ENCODE measurements at regions not wholly inside any gene's neighbourhood (a gene's known extent, or its start where the extent isn't known, plus 50 kb on each side); places are given as distances from the start of the nearest gene placed in this dataset.

- POLR2A ChIA-PET: no interaction called here
Measured at GRCh38 chr15:39317225-39317624, 263.7 kb upstream of the THBS1 start.

GRCh38 chr15:39318231-39318630 lies 262.6 kb upstream of the THBS1 start:
- ChIA-PET CTCF (no interaction called here), POLR2A (no interaction called here)
- no peak overlapping the region for H3K27ac ChIP-seq (ENCODE audit: low read depth, low read length)
- DNase-seq (ENCODE audit: low read depth, low spot score): no peak
- TF ChIP-seq CTCF (IDR thresholded peaks at IDR 0.05; ENCODE audit: low read depth, low read length): no peak
- H3K27me3 ChIP-seq (ENCODE audit: control insufficient read depth, insufficient read depth, low read length): no peaks in the 10 kb centered on the region
- no peak overlapping the region for H3K4me3 ChIP-seq (ENCODE audit: low read depth, low read length)
- H3K9me3 ChIP-seq (ENCODE audit: control insufficient read depth, insufficient read depth, low read length): peaks cover 8% of the 10 kb centered on the region; the same call in 1 of the 2 replicates

More at GRCh38 chr15:39317225-39317624, 263.7 kb upstream of the THBS1 start:
- H3K27me3 ChIP-seq (ENCODE audit: control insufficient read depth, insufficient read depth, low read length): no peaks in the 10 kb centered on the region
- peak overlapping the region; percentile 54 for H3K27ac ChIP-seq (ENCODE audit: low read depth, low read length)
- no peak for DNase-seq (ENCODE audit: low read depth, low spot score)
- TF ChIP-seq CTCF (IDR thresholded peaks at IDR 0.05; ENCODE audit: low read depth, low read length): no peak
- CTCF ChIA-PET: no interaction called here
- H3K9me3 ChIP-seq (ENCODE audit: control insufficient read depth, insufficient read depth, low read length): peaks cover 8% of the 10 kb centered on the region; the same call in 1 of the 2 replicates
- H3K4me3 ChIP-seq (ENCODE audit: low read depth, low read length): no peak overlapping the region

- ChIA-PET POLR2A (no interaction called here), CTCF (no interaction called here)
- no peak for TF ChIP-seq CTCF (IDR thresholded peaks at IDR 0.05; ENCODE audit: low read depth, low read length)
- Histone ChIP-seq H3K4me3 (ENCODE audit: low read depth, low read length) (no peak overlapping the region), H3K27ac (ENCODE audit: low read depth, low read length) (no peak overlapping the region), H3K27me3 (ENCODE audit: control insufficient read depth, insufficient read depth, low read length) (no peaks in the 10 kb centered on the region), H3K9me3 (ENCODE audit: control insufficient read depth, insufficient read depth, low read length) (peaks cover 8% of the 10 kb centered on the region; the same call in 1 of the 2 replicates)
- DNase-seq (ENCODE audit: low read depth, low spot score): no peak
Measured at GRCh38 chr15:39320355-39320754, 260.5 kb upstream of the THBS1 start.

- Histone ChIP-seq H3K27ac (ENCODE audit: low read depth, low read length) (no peak overlapping the region), H3K4me3 (ENCODE audit: low read depth, low read length) (no peak overlapping the region), H3K9me3 (ENCODE audit: control insufficient read depth, insufficient read depth, low read length) (peaks cover 8% of the 10 kb centered on the region; the same call in 1 of the 2 replicates), H3K27me3 (ENCODE audit: control insufficient read depth, insufficient read depth, low read length) (no peaks in the 10 kb centered on the region)
- no peak for DNase-seq (ENCODE audit: low read depth, low spot score)
- POLR2A ChIA-PET: no interaction called here
- TF ChIP-seq CTCF (IDR thresholded peaks at IDR 0.05; ENCODE audit: low read depth, low read length): no peak
- CTCF ChIA-PET: no interaction called here
Measured at GRCh38 chr15:39320886-39321285, 260.0 kb upstream of the THBS1 start.

- no peak for TF ChIP-seq CTCF (IDR thresholded peaks at IDR 0.05; ENCODE audit: low read depth, low read length)
- Histone ChIP-seq H3K4me3 (ENCODE audit: low read depth, low read length) (no peak overlapping the region), H3K9me3 (ENCODE audit: control insufficient read depth, insufficient read depth, low read length) (peaks cover 8% of the 10 kb centered on the region; the same call in 1 of the 2 replicates), H3K27me3 (ENCODE audit: control insufficient read depth, insufficient read depth, low read length) (no peaks in the 10 kb centered on the region), H3K27ac (ENCODE audit: low read depth, low read length) (no peak overlapping the region)
- POLR2A ChIA-PET: interaction anchor here (1.2 kb wide), 1 partner anchor 258 kb away, joined by 5 read pairs; the partner anchor contains the start of gene THBS1
- no peak for DNase-seq (ENCODE audit: low read depth, low spot score)
- CTCF ChIA-PET: no interaction called here
Measured at GRCh38 chr15:39321977-39322376, 258.9 kb upstream of the THBS1 start.
